ENCODE measurements at regions not wholly inside any gene's neighbourhood (a gene's known extent, or its start where the extent isn't known, plus 50 kb on each side); places are given as distances from the start of the nearest gene placed in this dataset.

DNA sequence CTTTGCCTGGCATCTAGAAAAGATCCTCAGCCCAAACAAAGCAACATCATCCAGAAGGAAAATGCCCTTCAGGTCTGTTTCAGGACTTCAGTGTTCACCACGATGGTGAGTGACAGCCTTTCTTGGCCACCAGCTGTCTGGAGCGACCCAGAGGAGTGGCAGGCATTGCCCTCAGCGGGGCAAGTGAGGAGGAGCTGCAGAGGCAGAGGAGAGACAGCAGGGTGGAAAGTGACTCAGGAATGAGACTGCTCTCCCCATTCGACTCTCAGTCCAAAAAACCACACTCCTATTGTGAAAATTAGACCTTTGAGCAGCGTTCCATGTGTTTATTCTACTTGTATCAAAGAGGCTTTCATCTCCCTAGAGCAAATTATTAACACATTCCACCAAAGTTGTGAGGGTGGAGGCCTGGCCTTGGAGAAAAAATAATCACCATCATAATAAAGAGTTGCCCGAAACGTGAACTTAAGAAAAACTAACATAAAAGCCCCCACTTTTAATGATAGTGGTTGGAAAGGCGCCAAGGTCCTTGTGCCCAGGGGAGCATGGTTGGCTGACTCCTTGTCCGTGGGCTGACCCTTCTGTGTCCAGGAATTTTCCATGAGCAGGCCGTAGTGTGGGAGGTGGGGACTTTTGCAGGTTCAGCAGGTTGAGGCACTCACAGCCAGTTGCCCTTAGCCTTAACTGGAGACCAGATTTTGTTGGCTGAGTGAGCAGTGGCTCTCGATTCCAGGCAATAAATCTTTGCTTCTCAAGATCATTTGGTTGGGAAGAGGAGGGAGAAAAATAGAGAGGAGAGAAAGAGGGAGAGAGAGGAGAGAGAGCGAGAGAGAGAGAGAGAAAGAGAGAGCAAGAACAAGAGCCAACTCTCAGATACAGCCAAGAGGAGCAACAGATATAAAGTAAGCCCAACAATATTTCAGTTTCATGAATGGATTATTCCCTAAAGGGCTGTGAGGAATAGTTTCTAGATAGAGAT, 125.9 kb upstream of the ANKRD55 start:
- DNase-seq (ENCODE audit: low read depth in 4 of 4, low spot score in 1 of 4) = no peak

DNA sequence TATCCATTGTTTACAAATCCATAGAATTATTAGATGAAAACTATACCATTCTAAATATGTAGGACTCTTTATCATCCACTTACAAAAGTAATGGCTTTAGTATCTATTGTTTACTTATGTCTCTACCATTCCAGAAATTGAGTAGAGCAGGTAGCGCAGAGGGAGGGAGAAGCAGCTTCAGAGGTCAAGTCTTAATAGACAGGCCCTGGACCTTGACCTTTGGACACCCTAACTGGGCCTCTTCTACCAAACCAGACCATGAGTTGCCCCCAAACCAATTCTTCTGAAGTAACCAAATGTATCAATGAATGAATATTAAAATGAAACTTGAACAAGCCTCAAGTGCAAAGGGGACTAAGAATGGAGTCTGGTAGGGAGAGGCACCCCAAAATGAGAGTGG, 124.9 kb upstream of the ANKRD55 start:
- DNase-seq (ENCODE audit: low read depth in 4 of 4, low spot score in 1 of 4) = no peak

- DNase-seq (ENCODE audit: low read depth in 4 of 4, low spot score in 1 of 4) = no peak
Measured at GRCh38 chr5:56357426-56357825, 124.3 kb upstream of the ANKRD55 start.

DNA sequence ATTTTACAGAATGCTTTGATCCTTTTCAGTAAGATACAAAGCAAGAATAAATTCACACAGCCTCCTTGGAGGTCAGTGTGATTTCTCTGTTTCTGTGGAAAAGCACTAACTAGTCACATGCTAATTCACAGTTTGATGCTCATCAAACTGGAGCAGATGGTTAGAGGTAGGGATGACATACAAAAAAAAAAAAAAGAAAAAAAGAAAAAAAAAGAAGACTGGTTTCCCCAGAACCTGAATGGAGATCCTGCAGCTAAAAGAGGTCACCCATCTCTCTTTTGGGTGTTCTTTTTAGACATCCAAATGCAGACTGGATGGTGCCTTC, 123.7 kb upstream of the ANKRD55 start:
- no peak for DNase-seq (ENCODE audit: low read depth in 4 of 4, low spot score in 1 of 4)

- DNase-seq (ENCODE audit: low read depth in 4 of 4, low spot score in 1 of 4) = no peak
Measured at GRCh38 chr5:56356121-56356835, 123.1 kb upstream of the ANKRD55 start.

GRCh38 chr5:56354836-56355235, 121.7 kb upstream of the ANKRD55 start:
- no peak for DNase-seq (ENCODE audit: low read depth in 4 of 4, low spot score in 1 of 4)

DNA sequence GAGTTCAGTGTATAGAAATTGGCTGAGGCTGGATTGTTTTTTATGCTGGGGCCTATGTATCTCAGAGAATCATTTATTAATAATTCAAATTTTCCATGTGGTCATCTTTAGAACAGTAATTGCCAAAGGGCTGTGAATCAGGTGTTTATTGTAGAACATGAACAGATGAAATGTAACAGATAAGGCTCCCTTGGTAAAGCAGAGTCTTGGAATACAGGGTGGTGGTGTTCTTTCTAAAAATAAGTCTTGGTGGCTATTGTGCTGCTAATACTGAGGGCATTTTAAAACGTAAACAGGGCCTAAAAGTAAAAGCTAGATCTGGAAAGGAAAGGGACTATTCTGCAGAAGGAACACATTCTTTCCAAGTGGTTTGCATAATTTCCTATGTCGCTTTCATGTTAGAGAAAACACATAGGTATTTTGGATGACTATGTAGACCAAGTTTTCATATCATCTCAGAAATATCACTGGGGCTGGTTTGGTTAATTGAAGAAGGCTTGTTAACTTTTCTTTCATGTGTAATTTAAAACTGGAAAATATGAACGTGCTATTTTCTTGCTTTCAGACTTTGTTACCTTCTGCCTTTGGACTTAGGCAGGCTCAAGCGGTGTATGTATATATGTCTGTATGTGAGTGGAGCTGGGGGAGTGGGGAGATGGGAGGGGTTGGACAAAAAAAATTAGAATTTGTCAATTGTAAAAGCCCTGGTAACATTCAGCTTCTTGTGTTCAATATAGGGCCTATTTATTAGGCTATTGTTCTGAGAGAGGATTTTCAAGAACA, 119.9 kb upstream of the ANKRD55 start:
- DNase-seq (ENCODE audit: low read depth in 4 of 4, low spot score in 1 of 4) = no peak

DNA sequence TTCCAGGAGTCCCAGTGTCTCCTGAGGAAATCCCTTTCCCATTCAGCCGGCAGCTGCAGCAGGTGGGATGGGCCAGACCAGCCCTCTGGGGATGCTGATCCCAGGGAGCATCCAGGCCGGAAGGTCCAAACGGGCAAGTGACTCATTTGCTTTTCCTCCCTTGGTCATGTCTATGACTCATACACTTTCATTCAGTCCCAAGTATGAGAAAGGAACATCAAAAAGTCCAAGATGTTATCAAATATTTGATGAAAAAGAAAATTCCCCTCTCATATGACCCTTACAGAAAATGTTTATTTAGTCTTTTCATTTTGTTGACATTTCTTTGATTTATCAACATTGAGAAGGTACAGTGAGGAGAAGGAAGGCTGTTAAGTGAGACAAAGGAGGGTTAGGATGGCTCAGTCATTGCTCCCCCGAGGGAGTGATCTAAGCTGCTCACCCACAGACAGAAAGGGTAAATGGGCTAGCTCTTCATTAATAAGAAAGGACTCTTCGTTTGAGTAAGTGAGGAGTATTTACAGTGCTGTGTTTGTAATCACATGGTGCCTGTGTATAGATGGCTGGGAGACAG, 117.6 kb upstream of the ANKRD55 start:
- DNase-seq (ENCODE audit: low read depth in 4 of 4, low spot score in 1 of 4) = no peak

- DNase-seq (ENCODE audit: low read depth in 4 of 4, low spot score in 1 of 4) = no peak
Measured at GRCh38 chr5:56350011-56350596, 117.0 kb upstream of the ANKRD55 start.

- no peak for DNase-seq (ENCODE audit: low read depth in 4 of 4, low spot score in 1 of 4)
Measured at GRCh38 chr5:56349461-56349860, 116.3 kb upstream of the ANKRD55 start.

DNA sequence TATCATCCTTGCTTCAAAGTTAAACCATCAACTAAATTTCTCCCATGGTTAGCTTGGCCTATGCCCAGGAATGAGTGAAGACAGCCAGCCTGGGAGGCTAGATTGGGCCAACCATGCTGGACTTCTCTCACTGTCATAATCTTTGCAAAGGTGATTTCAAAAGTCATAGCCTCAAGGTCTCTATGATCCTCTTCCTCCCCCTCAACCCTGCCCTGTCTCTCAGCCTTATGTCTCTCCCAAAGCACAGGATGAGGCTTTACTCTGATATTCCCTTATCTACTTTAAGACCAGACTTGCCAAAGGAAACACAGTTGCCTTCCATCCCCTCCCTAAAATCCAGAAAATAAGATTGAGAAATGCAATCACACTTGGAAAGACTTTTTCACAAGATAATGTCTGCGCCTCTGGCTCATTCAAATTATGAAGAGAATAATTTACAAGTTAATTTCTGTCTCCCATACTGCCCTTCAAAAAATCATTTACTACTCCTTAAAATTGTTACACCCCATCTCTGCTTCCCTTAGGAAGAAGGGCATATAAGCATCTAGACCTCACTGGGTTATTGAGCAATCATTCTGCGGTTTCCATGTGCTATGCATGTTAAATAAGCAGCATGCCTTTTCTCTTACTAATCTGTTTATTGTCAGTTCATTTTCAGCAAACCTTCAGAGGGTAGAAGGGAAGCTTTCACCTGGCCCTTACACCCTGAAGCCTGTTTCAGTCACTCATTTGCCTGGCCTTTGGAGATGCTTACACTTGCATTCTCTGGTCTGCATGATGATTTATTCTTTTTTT, 113.8 kb upstream of the ANKRD55 start:
- no peak for DNase-seq (ENCODE audit: low read depth in 4 of 4, low spot score in 1 of 4)

DNA sequence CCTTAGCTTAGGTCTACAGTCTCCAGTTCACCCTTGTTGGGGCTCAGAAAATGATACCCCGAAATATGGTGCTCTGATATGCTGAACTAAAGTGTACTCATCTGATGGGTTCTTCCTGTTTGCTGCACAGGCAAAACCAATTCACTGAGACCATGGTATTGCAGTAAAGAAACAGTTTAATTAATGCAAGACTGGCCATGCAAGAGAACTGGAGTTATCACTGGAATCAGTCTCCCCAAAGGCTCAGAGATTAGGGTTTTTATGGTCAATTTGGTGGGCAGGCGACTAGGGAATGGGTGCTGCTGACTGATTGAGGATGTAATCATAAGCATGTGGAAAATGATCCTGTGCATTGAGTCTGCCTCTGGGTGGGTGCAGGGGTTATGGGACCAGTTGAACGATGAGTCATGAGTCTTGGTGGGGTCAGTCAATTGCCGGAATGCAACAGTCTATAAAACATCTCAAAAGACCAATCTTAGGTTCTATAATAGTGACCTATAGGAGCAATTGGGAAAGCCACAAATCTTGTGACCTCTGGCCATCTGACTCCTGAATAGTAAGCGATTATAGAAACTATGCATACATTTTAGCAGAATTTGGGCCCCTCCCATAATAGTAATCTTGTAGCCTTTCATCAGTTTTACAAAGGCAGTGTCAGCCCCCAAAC, 113.0 kb upstream of the ANKRD55 start:
- DNase-seq (ENCODE audit: low read depth in 4 of 4, low spot score in 1 of 4) = no peak

DNA sequence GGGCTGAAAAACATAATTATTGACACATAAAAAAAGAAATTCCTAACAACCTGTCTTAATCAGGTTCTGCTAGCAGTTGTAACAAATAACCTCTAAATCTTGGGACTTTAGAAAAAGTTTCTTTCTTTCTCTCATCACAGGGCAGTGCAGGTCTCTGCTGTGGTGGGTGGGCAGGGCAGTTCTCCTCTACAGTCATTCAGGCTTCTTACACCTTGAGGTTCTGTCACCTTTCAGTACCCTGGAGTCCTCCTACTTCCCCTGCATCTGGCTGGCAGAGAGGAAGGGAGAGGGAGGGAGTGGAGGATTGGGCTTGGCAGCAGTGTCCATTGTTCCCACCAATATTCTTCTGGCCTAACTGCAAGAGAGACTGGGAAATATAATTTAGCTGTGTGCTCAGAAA, 112.2 kb upstream of the ANKRD55 start:
- no peak for DNase-seq (ENCODE audit: low read depth in 4 of 4, low spot score in 1 of 4)

DNA sequence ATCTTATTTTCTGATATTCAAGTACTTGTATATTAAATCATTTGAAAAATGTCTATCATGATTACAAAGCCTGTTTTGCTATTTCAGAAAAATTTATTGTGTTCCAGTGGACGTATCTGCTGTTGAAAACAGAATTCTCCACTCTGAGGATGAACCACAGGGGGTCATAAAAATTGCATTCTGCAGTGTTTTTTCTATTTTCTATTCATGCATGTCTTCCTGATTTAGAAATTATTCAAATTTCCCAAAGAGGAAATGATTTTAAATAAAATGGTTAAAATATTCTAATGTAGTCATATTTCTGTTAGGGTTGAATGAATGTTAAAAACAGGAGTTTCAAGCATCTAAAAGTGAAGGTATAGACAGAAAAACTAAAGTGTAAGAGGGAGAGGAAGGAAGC, 111.5 kb upstream of the ANKRD55 start:
- DNase-seq (ENCODE audit: low read depth in 4 of 4, low spot score in 1 of 4) = no peak

DNA sequence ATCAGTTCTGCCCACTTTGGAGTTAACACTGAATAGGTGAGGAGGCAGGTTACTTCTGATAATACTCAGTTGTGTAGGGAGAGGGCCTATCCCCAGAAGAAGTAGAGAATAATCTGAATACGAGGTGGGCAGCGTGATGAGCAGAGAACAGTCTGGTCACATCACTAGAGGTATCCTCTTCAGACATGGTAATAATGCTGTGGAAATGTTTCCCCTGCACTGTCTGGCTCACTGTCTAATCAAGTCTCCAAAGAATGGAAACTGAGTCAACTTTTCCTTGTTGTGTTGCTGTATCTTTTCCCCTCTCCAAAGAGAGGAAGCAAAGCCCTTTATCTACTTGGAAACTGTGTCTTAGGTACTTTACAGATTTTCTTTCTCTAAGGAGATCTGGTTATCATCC, 110.9 kb upstream of the ANKRD55 start:
- no peak for DNase-seq (ENCODE audit: low read depth in 4 of 4, low spot score in 1 of 4)

DNA sequence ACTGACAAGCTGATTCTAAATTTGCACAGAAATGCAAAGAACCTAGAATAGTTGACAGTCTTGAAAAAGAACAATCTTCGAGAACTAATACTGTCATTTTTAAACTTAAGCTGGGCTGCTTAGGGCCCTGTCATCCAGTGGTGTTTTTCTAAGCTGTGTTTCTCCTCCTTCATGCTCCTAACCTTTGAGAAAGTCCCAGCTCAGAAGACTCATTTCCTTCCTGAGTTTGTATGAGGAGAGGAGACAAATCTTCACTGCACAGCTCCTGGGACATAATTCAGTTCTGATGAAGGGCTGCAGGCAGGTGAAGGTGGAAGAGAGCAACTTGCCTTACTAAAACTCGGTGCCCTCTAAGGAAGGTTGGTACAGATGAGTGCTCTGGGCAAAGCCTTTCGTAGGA, 109.5 kb upstream of the ANKRD55 start:
- no peak for DNase-seq (ENCODE audit: low read depth in 4 of 4, low spot score in 1 of 4)

DNA sequence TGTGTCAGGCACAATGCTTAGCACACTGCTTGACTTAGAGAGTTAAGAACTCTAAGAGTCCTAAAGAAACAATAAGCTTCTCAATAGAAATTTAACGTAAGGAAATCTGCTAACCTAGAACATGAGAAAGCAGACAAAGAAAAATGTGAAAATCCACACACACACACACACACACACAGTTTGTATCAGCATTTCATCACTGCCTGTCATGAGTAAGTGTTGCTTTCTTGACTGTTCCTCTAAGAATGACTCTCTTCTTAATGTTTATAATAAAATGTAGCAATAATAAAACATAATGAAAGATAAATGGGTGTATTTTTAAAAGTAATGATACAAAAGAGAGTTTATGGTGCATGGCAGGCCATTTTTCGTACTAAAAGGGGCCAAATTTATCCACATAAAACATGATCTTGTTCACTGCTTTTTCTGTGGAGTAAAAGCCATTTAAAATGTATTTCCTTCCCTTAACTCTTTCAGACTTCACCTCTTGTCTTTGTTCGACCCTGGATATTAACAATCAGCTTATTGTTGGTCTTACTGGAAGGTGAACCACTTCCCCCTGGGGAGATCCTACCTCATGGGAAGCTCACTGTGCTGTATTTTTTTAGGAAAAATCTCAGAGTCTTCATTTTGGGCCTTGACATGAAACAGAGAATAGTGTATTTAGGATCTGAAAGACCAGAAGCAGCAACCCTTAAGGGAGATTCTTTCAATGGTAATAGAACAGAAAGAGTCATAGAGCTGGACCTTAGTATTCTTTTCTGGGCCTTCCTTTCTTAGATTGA, 107.3 kb upstream of the ANKRD55 start:
- no peak for DNase-seq (ENCODE audit: low read depth in 4 of 4, low spot score in 1 of 4)

- DNase-seq (ENCODE audit: low read depth in 4 of 4, low spot score in 1 of 4) = no peak
Measured at GRCh38 chr5:56339732-56340131, 106.6 kb upstream of the ANKRD55 start.

All from stimulated activated CD4-positive, alpha-beta T cell treated with anti-CD3 and anti-CD28 coated beads, Interleukin-1b, Interleukin-23, amount 100 ng/mL, for 24 hours (primary cell).